GM12892 (cell line): ENCODE measurements at regions not wholly inside any gene's neighbourhood (a gene's known extent, or its start where the extent isn't known, plus 50 kb on each side); places are given as distances from the start of the nearest gene placed in this dataset.

Experiments
- POLR2A ChIP-seq: IDR thresholded peaks from 2 replicates; pipeline ENCODE4 v1.6.1; 2011; ENCODE audit warnings: low read depth, low read length, control low read depth
- POLR2AphosphoS5 ChIP-seq: IDR thresholded peaks from 2 replicates; pipeline ENCODE4 v1.6.1; 2011; ENCODE audit warnings: low read depth, low read length, control low read depth
- TAF1 ChIP-seq: IDR thresholded peaks from 2 replicates; pipeline ENCODE4 v1.6.1; 2011; ENCODE audit warnings: low read depth, mild to moderate bottlenecking, control low read depth, low read length, borderline replicate concordance

DNA sequence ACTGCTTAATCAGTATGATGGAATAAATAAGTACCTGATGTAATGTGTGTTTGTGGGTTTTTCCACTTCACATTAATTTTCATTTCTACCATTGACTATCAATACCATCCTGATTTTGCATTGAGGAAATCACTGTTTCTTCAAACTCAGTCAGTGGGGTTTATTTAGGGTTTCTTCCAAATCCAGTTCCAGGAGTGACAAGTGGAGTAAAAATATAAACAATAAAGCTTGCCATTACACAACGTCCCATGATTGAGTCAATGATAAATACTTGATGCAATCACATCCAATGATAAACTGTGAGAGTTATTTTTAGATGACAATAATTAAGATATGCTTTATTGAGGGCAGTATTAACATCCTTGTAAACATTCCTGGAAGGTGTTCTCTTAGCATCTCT is 1037.4 kb upstream of the GJE1 start:
- TF ChIP-seq POLR2A (no peak), TAF1 (no peak), POLR2AphosphoS5 (no peak)
